HG02981 (cell line): ENCODE measurements at regions not wholly inside any gene's neighbourhood (a gene's known extent, or its start where the extent isn't known, plus 50 kb on each side); places are given as distances from the start of the nearest gene placed in this dataset.
A peak's percentile ranks its signal among the peaks of the same experiment; 100 is the strongest.
"Not testable (repeated sequence)": the region's sequence is repeated elsewhere in the genome, so short reads cannot be mapped to it uniquely, and the experiment has no call there.

ENCODE experiments used
- ATAC-seq: cut with Tn5 transposase; IDR thresholded peaks from one replicate; pipeline ENCODE4 v1.9.1; 2021; ENCODE audit warnings: mild to moderate bottlenecking, moderate library complexity; ENCODE audit not compliant: unreplicated experiment

GRCh38 chr11:128171506-128171905, 415.9 kb downstream of the ETS1 start:
- no peak for ATAC-seq

GRCh38 chr11:128165572-128165971, 421.8 kb downstream of the ETS1 start:
- no peak for ATAC-seq

GRCh38 chr11:128164080-128164741, 423.1 kb downstream of the ETS1 start:
- no peak for ATAC-seq

- no peak for ATAC-seq
These were observed 425.4 kb downstream of the ETS1 start for GRCh38 chr11:128161994-128162393.

GRCh38 chr11:128161436-128161835, 425.9 kb downstream of the ETS1 start:
- no peak for ATAC-seq

- ATAC-seq, result no peak
These were observed 428.5 kb downstream of the ETS1 start for GRCh38 chr11:128158860-128159259.

- ATAC-seq, result peak; percentile 83
These were observed 429.7 kb downstream of the ETS1 start for GRCh38 chr11:128157423-128158298.

GRCh38 chr11:128156486-128156885, 430.9 kb downstream of the ETS1 start:
- ATAC-seq, result no peak

- no peak for ATAC-seq
These were observed 431.8 kb downstream of the ETS1 start for GRCh38 chr11:128155590-128155989.

GRCh38 chr11:128153697-128154048, 433.7 kb downstream of the ETS1 start:
- ATAC-seq, result no peak

GRCh38 chr11:128152796-128153696, 434.3 kb downstream of the ETS1 start:
- ATAC-seq, result no peak

- ATAC-seq, result no peak
These were observed 435.6 kb downstream of the ETS1 start for GRCh38 chr11:128151780-128152179.

- ATAC-seq, result no peak
These were observed 436.0 kb downstream of the ETS1 start for GRCh38 chr11:128151338-128151737.

- no peak for ATAC-seq
These were observed 439.1 kb downstream of the ETS1 start for GRCh38 chr11:128148208-128148607.

GRCh38 chr11:128146926-128147605, 440.3 kb downstream of the ETS1 start:
- no peak for ATAC-seq

- ATAC-seq, result not testable (repeated sequence)
These were observed 447.1 kb downstream of the ETS1 start for GRCh38 chr11:128140293-128140692.

- no peak for ATAC-seq
These were observed 451.9 kb downstream of the ETS1 start for GRCh38 chr11:128135451-128135850.

GRCh38 chr11:128133501-128133900, 453.9 kb downstream of the ETS1 start:
- no peak for ATAC-seq

GRCh38 chr11:128130052-128130451, 457.3 kb downstream of the ETS1 start:
- ATAC-seq, result no peak

- no peak for ATAC-seq
These were observed 461.6 kb downstream of the ETS1 start for GRCh38 chr11:128125723-128126122.

- ATAC-seq, result no peak
These were observed 470.5 kb downstream of the ETS1 start for GRCh38 chr11:128116885-128117284.
